Liver (tissue), 8 donors: ENCODE measurements at regions not wholly inside any gene's neighbourhood (a gene's known extent, or its start where the extent isn't known, plus 50 kb on each side); places are given as distances from the start of the nearest gene placed in this dataset.

Experiments used
- DNase-seq: peaks from one replicate; pipeline ENCODE4 v3.0.0-alpha.2; 2017; ENCODE audit warnings: low spot score
- H3K27ac ChIP-seq, 2 donors: one replicate each; pipeline ENCODE4 v1.7.0; 2013; ENCODE audit warnings: inconsistent platforms in 2 of 2, low read length in 2 of 2, control low read depth in 1 of 2, low read depth in 1 of 2, mild to moderate bottlenecking in 1 of 2
- H3K27me3 ChIP-seq, 4 donors: one replicate each; pipeline versions ENCODE4 v1.6.1 to v1.7.0; 2013; ENCODE audit warnings: low read length in 3 of 4, inconsistent platforms in 1 of 4, mild to moderate bottlenecking in 1 of 4, moderate library complexity in 1 of 4; ENCODE audit not compliant: control insufficient read depth in 4 of 4, insufficient read depth in 4 of 4
- H3K36me3 ChIP-seq, 4 donors: one replicate each; pipeline versions ENCODE4 v1.6.1 to v1.7.0; 2013; ENCODE audit warnings: low read length in 3 of 4, mild to moderate bottlenecking in 3 of 4, low read depth in 1 of 4, moderate library complexity in 1 of 4; ENCODE audit not compliant: control insufficient read depth in 4 of 4, insufficient read depth in 3 of 4
- H3K4me1 ChIP-seq, 4 donors: one replicate each; pipeline versions ENCODE4 v1.6.1 to v1.7.0; 2013; ENCODE audit warnings: low read length in 3 of 4, mild to moderate bottlenecking in 3 of 4, moderate library complexity in 1 of 4; ENCODE audit not compliant: control insufficient read depth in 4 of 4, insufficient read depth in 4 of 4
- H3K4me3 ChIP-seq, 3 donors: one replicate each; pipeline versions ENCODE4 v1.6.1 to v1.7.0; 2013; ENCODE audit warnings: low read length in 3 of 3, control low read depth in 1 of 3, low read depth in 1 of 3, mild to moderate bottlenecking in 1 of 3
- H3K9ac ChIP-seq, 2 donors: one replicate each; pipeline ENCODE4 v1.7.0; 2013; ENCODE audit warnings: low read length in 2 of 2, mild to moderate bottlenecking in 2 of 2, moderate library complexity in 2 of 2, control low read depth in 1 of 2, low read depth in 1 of 2
- H3K9me3 ChIP-seq, 4 donors: one replicate each; pipeline versions ENCODE4 v1.6.1 to v1.7.0; 2013; ENCODE audit warnings: low read length in 3 of 4; ENCODE audit not compliant: control insufficient read depth in 4 of 4
- EGR1 ChIP-seq, 2 donors: IDR thresholded peaks; 2 replicates each; pipeline ENCODE4 v1.6.1; 2016 to 2018; ENCODE audit warnings: antibody characterized with exemption in 2 of 2, low read depth in 2 of 2
- FOXA1 ChIP-seq: IDR thresholded peaks from 2 replicates; pipeline ENCODE4 v1.6.1; 2016; ENCODE audit warnings: antibody characterized with exemption
- FOXA2 ChIP-seq: IDR thresholded peaks from 2 replicates; pipeline ENCODE4 v1.6.1; 2016; ENCODE audit warnings: antibody characterized with exemption
- GABPA ChIP-seq, 2 donors: IDR thresholded peaks in 1 of 2; conservative IDR thresholded peaks in 1 of 2; 2 replicates each; pipeline ENCODE4 v1.6.1; 2016; ENCODE audit warnings: antibody characterized with exemption in 2 of 2, mild to moderate bottlenecking in 1 of 2, moderate library complexity in 1 of 2
- HNF4A ChIP-seq, 2 donors: conservative IDR thresholded peaks; 2 replicates each; pipeline ENCODE4 v1.6.1; 2016; ENCODE audit warnings: antibody characterized with exemption in 2 of 2, mild to moderate bottlenecking in 2 of 2
- HNF4G ChIP-seq: IDR thresholded peaks from 2 replicates; pipeline ENCODE4 v1.6.1; 2016; ENCODE audit warnings: antibody characterized with exemption
- NR2F2 ChIP-seq: IDR thresholded peaks from 2 replicates; pipeline ENCODE4 v1.6.1; 2016; ENCODE audit warnings: antibody characterized with exemption
- RXRA ChIP-seq, 2 donors: IDR thresholded peaks; 2 replicates each; pipeline ENCODE4 v1.6.1; 2017 to 2018; ENCODE audit warnings: antibody characterized with exemption in 2 of 2, mild to moderate bottlenecking in 1 of 2
- TAF1 ChIP-seq: conservative IDR thresholded peaks from 2 replicates; pipeline ENCODE4 v1.6.1; 2016; ENCODE audit warnings: antibody characterized with exemption, mild to moderate bottlenecking
- WGBS: extraction: QIAGEN DNeasy Blood & Tissue Kit; methylation state at CpG from one replicate; pipeline ENCODE4 v1.1.7; 2013; 5-methylcytosine and 5-hydroxymethylcytosine counted together
- TF ChIP-seq, protein P1 (sequence below): IDR thresholded peaks from 2 replicates; pipeline ENCODE4 v1.6.1; 2016; ENCODE audit warnings: antibody characterized with exemption
- TF ChIP-seq, protein P2 (sequence below): fragments of 150-350 bp; IDR thresholded peaks from 2 replicates; pipeline ENCODE4 v1.5.1; 2017; ENCODE audit warnings: improper control_type of control experiment, low read depth, low read length; ENCODE audit not compliant: missing input control
- TF ChIP-seq, protein P3 (sequence below): IDR thresholded peaks from 2 replicates; pipeline ENCODE4 v1.6.1; 2016; ENCODE audit warnings: antibody characterized with exemption
- TF ChIP-seq, protein P4 (sequence below): IDR thresholded peaks from 2 replicates; pipeline ENCODE4 v1.6.1; 2016; ENCODE audit warnings: antibody characterized with exemption
- TF ChIP-seq, protein P5 (sequence below): IDR thresholded peaks from 2 replicates; pipeline ENCODE4 v1.6.1; 2016; ENCODE audit warnings: antibody characterized with exemption, mild to moderate bottlenecking
- donor health status: healthy.
- donor health status: healthy.
- donor health status: healthy.
- donor health status: healthy.
- donor health status: healthy.

DNA sequence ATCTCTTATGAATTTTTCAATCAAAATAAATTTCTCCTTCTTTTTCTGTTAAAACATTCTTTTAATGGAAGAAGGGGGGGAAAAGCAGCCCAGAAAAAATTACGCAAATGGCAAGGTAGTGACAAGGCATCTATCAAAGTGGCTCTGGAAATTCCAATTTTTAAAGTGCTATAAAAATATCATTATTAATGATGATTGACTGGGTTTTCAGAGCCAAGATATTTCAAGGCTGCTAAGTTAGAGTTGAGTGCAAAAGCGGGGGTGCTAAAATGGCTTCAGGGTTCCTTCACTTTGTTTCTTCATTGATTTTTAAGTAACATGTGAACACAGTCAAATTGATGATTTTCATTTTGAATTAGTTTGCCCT is 171.6 kb upstream of the CITED2 start:
- Histone ChIP-seq H3K27me3 (no peaks in the 10 kb centered on the region), H3K36me3 (no peaks in the 10 kb centered on the region), H3K4me1 (no peaks in the 10 kb centered on the region), H3K9me3 (no peaks in the 10 kb centered on the region), H3K4me3 (no peak overlapping the region), H3K27ac (no peak overlapping the region), H3K9ac (no peak overlapping the region)
- no peak for DNase-seq
- 96% methylated on average over 2 of the region's 2 CpGs for WGBS
- TF ChIP-seq, protein P1, sequence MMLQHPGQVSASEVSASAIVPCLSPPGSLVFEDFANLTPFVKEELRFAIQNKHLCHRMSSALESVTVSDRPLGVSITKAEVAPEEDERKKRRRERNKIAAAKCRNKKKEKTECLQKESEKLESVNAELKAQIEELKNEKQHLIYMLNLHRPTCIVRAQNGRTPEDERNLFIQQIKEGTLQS, result no peak
- TF ChIP-seq FOXA2, result no peak
- TF ChIP-seq, protein P2, sequence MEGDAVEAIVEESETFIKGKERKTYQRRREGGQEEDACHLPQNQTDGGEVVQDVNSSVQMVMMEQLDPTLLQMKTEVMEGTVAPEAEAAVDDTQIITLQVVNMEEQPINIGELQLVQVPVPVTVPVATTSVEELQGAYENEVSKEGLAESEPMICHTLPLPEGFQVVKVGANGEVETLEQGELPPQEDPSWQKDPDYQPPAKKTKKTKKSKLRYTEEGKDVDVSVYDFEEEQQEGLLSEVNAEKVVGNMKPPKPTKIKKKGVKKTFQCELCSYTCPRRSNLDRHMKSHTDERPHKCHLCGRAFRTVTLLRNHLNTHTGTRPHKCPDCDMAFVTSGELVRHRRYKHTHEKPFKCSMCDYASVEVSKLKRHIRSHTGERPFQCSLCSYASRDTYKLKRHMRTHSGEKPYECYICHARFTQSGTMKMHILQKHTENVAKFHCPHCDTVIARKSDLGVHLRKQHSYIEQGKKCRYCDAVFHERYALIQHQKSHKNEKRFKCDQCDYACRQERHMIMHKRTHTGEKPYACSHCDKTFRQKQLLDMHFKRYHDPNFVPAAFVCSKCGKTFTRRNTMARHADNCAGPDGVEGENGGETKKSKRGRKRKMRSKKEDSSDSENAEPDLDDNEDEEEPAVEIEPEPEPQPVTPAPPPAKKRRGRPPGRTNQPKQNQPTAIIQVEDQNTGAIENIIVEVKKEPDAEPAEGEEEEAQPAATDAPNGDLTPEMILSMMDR, result no peak
- TF ChIP-seq NR2F2, result no peak
- TF ChIP-seq, protein P3, sequence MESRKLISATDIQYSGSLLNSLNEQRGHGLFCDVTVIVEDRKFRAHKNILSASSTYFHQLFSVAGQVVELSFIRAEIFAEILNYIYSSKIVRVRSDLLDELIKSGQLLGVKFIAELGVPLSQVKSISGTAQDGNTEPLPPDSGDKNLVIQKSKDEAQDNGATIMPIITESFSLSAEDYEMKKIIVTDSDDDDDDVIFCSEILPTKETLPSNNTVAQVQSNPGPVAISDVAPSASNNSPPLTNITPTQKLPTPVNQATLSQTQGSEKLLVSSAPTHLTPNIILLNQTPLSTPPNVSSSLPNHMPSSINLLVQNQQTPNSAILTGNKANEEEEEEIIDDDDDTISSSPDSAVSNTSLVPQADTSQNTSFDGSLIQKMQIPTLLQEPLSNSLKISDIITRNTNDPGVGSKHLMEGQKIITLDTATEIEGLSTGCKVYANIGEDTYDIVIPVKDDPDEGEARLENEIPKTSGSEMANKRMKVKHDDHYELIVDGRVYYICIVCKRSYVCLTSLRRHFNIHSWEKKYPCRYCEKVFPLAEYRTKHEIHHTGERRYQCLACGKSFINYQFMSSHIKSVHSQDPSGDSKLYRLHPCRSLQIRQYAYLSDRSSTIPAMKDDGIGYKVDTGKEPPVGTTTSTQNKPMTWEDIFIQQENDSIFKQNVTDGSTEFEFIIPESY, result no peak
- TF ChIP-seq HNF4A (conservative IDR thresholded peaks at IDR 0.05), result no peak
- no peak for TF ChIP-seq GABPA (IDR thresholded peaks at IDR 0.05 in 1 of 2, conservative IDR thresholded peaks at IDR 0.05 in 1 of 2)
- TF ChIP-seq RXRA (IDR thresholded peaks at IDR 0.05), result no peak
- no peak for TF ChIP-seq FOXA1
- TF ChIP-seq, protein P4, sequence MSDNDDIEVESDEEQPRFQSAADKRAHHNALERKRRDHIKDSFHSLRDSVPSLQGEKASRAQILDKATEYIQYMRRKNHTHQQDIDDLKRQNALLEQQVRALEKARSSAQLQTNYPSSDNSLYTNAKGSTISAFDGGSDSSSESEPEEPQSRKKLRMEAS, result no peak
- no peak for TF ChIP-seq HNF4G
- no peak for TF ChIP-seq TAF1
- TF ChIP-seq EGR1 (IDR thresholded peaks at IDR 0.05; ENCODE audit: low read depth in 2 of 2), result no peak
- TF ChIP-seq, protein P5, sequence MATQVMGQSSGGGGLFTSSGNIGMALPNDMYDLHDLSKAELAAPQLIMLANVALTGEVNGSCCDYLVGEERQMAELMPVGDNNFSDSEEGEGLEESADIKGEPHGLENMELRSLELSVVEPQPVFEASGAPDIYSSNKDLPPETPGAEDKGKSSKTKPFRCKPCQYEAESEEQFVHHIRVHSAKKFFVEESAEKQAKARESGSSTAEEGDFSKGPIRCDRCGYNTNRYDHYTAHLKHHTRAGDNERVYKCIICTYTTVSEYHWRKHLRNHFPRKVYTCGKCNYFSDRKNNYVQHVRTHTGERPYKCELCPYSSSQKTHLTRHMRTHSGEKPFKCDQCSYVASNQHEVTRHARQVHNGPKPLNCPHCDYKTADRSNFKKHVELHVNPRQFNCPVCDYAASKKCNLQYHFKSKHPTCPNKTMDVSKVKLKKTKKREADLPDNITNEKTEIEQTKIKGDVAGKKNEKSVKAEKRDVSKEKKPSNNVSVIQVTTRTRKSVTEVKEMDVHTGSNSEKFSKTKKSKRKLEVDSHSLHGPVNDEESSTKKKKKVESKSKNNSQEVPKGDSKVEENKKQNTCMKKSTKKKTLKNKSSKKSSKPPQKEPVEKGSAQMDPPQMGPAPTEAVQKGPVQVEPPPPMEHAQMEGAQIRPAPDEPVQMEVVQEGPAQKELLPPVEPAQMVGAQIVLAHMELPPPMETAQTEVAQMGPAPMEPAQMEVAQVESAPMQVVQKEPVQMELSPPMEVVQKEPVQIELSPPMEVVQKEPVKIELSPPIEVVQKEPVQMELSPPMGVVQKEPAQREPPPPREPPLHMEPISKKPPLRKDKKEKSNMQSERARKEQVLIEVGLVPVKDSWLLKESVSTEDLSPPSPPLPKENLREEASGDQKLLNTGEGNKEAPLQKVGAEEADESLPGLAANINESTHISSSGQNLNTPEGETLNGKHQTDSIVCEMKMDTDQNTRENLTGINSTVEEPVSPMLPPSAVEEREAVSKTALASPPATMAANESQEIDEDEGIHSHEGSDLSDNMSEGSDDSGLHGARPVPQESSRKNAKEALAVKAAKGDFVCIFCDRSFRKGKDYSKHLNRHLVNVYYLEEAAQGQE, result no peak
